Neural crest cell (in vitro differentiated cells): ENCODE measurements at regions not wholly inside any gene's neighbourhood (a gene's known extent, or its start where the extent isn't known, plus 50 kb on each side); places are given as distances from the start of the nearest gene placed in this dataset.

Experiments used
- DNase-seq: peaks from one replicate; pipeline ENCODE4 v3.0.0; 2021; ENCODE audit warnings: low read depth, mixed read lengths, low spot score
- H3K27ac Mint-ChIP-seq: one replicate; pipeline ENCODE4 v1.8.0; 2021; ENCODE audit warnings: mild to moderate bottlenecking, mixed read lengths; ENCODE audit not compliant: unreplicated experiment
- H3K27me3 Mint-ChIP-seq: 2 replicates; pipeline ENCODE4 v1.8.0; 2021; ENCODE audit warnings: low read depth, mild to moderate bottlenecking, mixed read lengths
- H3K36me3 Mint-ChIP-seq: 2 replicates; pipeline ENCODE4 v1.8.0; 2021; ENCODE audit warnings: low read depth, mild to moderate bottlenecking, mixed read lengths
- H3K4me1 Mint-ChIP-seq: 2 replicates; pipeline ENCODE4 v1.8.0; 2021; ENCODE audit warnings: mixed read lengths
- H3K4me3 Mint-ChIP-seq: one replicate; pipeline ENCODE4 v1.8.0; 2021; ENCODE audit warnings: mild to moderate bottlenecking, mixed read lengths
- H3K9me3 Mint-ChIP-seq: 2 replicates; pipeline ENCODE4 v1.8.0; 2021; ENCODE audit warnings: mixed read lengths
- CTCF ChIP-seq: fragments of 200-600 bp; sonication (generic); conservative IDR thresholded peaks from 2 replicates; pipeline ENCODE4 v1.5.0; 2021; ENCODE audit warnings: antibody characterized with exemption, mild to moderate bottlenecking

GRCh38 chr10:4748491-4749270 lies 77.3 kb upstream of the AKR1E2 start:
- Mint-ChIP-seq H3K4me1 (no peaks in the 10 kb centered on the region), H3K27me3 (no peaks in the 10 kb centered on the region), H3K9me3 (no peaks in the 10 kb centered on the region), H3K4me3 (no peak overlapping the region), H3K36me3 (no peaks in the 10 kb centered on the region), H3K27ac (no peak overlapping the region)
- DNase-seq = no peak
- no peak for TF ChIP-seq CTCF

DNA sequence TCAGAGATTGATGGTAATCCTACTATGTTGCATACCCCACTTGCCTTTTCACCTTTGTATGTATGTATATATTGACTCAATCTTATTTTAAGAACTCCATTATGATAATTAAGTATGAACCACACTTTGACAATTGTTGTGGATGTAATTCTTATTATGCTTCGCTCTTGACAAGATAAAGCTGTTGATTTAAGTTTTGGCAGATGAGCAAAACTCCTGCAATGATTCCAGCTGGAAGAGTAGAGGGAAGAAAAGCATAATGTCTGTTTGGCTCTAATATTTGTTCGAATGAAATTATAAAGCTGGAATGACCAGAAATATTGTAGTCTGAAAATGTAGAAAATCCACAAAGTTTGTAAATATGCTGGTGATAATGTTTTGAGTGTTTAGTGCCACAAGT lies 83.8 kb upstream of the AKR1E2 start:
- Mint-ChIP-seq H3K36me3 (no peaks in the 10 kb centered on the region), H3K27ac (no peak overlapping the region), H3K27me3 (no peaks in the 10 kb centered on the region), H3K4me1 (no peaks in the 10 kb centered on the region), H3K4me3 (no peak overlapping the region), H3K9me3 (no peaks in the 10 kb centered on the region)
- DNase-seq = no peak
- TF ChIP-seq CTCF = no peak

GRCh38 chr10:4740471-4740870 lies 85.5 kb upstream of the AKR1E2 start:
- no peak overlapping the region for H3K27ac Mint-ChIP-seq
- no peak overlapping the region for H3K4me3 Mint-ChIP-seq
- H3K27me3 Mint-ChIP-seq = no peaks in the 10 kb centered on the region
- no peak for DNase-seq
- H3K36me3 Mint-ChIP-seq = no peaks in the 10 kb centered on the region
- TF ChIP-seq CTCF = no peak
- no peaks in the 10 kb centered on the region for H3K9me3 Mint-ChIP-seq
- peaks cover 6% of the 10 kb centered on the region for H3K4me1 Mint-ChIP-seq

DNA sequence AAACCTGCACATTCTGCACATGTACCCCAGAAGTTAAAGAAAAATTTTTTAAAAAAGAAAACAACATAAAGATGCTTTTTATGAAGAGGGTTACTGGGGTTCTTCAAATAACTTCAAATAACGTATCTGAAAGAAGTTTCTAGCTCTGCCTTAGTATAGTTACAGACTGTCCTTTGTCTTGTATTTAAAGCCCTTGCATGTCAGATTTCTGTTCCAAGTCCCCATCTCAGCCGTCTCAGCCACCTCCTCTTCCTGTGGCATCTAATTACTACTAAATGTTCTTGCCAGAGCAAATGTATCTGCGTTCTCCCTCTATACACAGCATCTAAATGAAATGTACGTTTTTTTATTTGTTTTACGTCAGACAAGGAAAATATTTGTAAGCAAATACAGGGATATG lies 89.4 kb upstream of the AKR1E2 start:
- no peak for DNase-seq
- Mint-ChIP-seq H3K36me3 (no peaks in the 10 kb centered on the region), H3K4me1 (peaks cover 10% of the 10 kb centered on the region), H3K27me3 (no peaks in the 10 kb centered on the region), H3K4me3 (no peak overlapping the region), H3K9me3 (no peaks in the 10 kb centered on the region), H3K27ac (no peak overlapping the region)
- TF ChIP-seq CTCF = no peak

DNA sequence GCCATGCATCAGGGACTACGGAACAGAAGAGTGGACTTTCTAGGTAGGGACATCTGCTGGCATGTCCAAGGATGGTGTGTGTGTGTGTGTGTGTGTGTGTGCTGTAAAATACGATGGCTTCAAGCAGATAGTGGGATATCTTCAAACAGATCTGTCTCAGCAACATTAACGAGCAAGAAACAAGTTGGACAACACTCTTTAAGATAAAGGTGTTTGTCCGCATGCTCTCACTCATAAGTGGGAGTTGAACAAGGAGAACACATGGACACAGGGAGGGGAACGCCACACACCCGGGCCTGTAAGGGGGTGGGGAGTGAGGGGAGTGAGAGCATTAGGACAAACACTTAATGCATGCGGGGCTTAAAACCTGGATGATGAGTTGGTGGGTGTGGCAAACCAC lies 89.8 kb upstream of the AKR1E2 start:
- H3K9me3 Mint-ChIP-seq = no peaks in the 10 kb centered on the region
- H3K4me1 Mint-ChIP-seq = peaks cover 10% of the 10 kb centered on the region
- DNase-seq = no peak
- H3K4me3 Mint-ChIP-seq = no peak overlapping the region
- no peaks in the 10 kb centered on the region for H3K27me3 Mint-ChIP-seq
- no peaks in the 10 kb centered on the region for H3K36me3 Mint-ChIP-seq
- no peak for TF ChIP-seq CTCF
- no peak overlapping the region for H3K27ac Mint-ChIP-seq
